B cell (primary cell): ENCODE measurements at regions not wholly inside any gene's neighbourhood (a gene's known extent, or its start where the extent isn't known, plus 50 kb on each side); places are given as distances from the start of the nearest gene placed in this dataset.

ENCODE experiments used
- ATAC-seq: fragments of 200-7000 bp; cut with Tn5 transposase; one replicate; pipeline ENCODE4 v1.10.0; 2021; ENCODE audit warnings: low read depth, mild to moderate bottlenecking, moderate number of reproducible peaks, moderate library complexity
- CTCF ChIA-PET: fragments of 350-600 bp; sonication (Branson Sonifier 250); formaldehyde crosslinking; loops from one replicate; lab custom pipeline; 2021; ENCODE audit warnings: antibody characterized with exemption, inconsistent platforms; lab: Charles Lee
- POLR2A ChIA-PET: fragments of 350-600 bp; sonication (Branson Sonifier 250); formaldehyde crosslinking; loops from one replicate; lab custom pipeline; 2021; ENCODE audit warnings: antibody characterized with exemption; lab: Charles Lee
- DNase-seq: peaks from one replicate; pipeline ENCODE4 v3.0.0; 2013
- H2AFZ ChIP-seq: 2 replicates; pipeline ENCODE4 v1.6.1; 2012; ENCODE audit warnings: mild to moderate bottlenecking, low read depth, low read length; ENCODE audit not compliant: insufficient read depth, poor library complexity, severe bottlenecking
- H3K27ac ChIP-seq, 2 donors: 1 replicate in 1 of 2; 2 replicates in 1 of 2; pipeline ENCODE4 v1.5.1; 2012 to 2013; ENCODE audit warnings: low read length in 2 of 2, mild to moderate bottlenecking in 2 of 2, moderate library complexity in 1 of 2
- H3K27me3 ChIP-seq, 4 experiments: fragments of 200-600 bp in 1 of 4; sonication (generic) in 1 of 4; replicated peaks in 1 of 4; 1 replicate in 2 of 4; 2 replicates in 2 of 4; pipeline versions ENCODE4 v1.6.1 to v1.7.0; 2013 to 2016; ENCODE audit warnings: low read length in 3 of 4, mild to moderate bottlenecking in 2 of 4, mixed read lengths in 1 of 4, moderate library complexity in 1 of 4; ENCODE audit not compliant: insufficient read depth in 4 of 4, control insufficient read depth in 3 of 4; ENCODE audit errors: control extremely low read depth in 1 of 4
- H3K36me3 ChIP-seq, 2 experiments: replicated peaks in 1 of 2; 1 replicate in 1 of 2; 2 replicates in 1 of 2; pipeline versions ENCODE4 v1.6.1 to v1.7.1; 2013; ENCODE audit warnings: low read length in 1 of 2; ENCODE audit not compliant: insufficient read depth in 2 of 2, control insufficient read depth in 1 of 2; ENCODE audit errors: control extremely low read depth in 1 of 2, extremely low read depth in 1 of 2
- H3K4me1 ChIP-seq, 2 donors: fragments of 200-600 bp in 1 of 2; sonication (generic) in 1 of 2; 1 replicate in 1 of 2; 2 replicates in 1 of 2; pipeline versions ENCODE4 v1.5.1 to v1.6.1; 2013 to 2017; ENCODE audit warnings: low read length in 2 of 2; ENCODE audit not compliant: control insufficient read depth in 2 of 2, insufficient read depth in 2 of 2
- H3K4me2 ChIP-seq: replicated peaks from 2 replicates; pipeline ENCODE3; 2012; ENCODE audit warnings: mild to moderate bottlenecking, low read depth, low read length; ENCODE audit not compliant: poor library complexity, severe bottlenecking
- H3K4me3 ChIP-seq, 5 experiments: fragments of 200-600 bp in 1 of 5; sonication (generic) in 1 of 5; 1 replicate in 3 of 5; 2 replicates in 2 of 5; pipeline versions ENCODE4 v1.5.1 to v1.7.0; 2011 to 2016; ENCODE audit warnings: low read length in 4 of 5, mild to moderate bottlenecking in 4 of 5, low read depth in 2 of 5, control low read depth in 1 of 5, moderate library complexity in 1 of 5; ENCODE audit not compliant: insufficient read depth in 1 of 5; ENCODE audit errors: control extremely low read depth in 1 of 5, extremely low read depth in 1 of 5
- H3K79me2 ChIP-seq: fragments of 200-600 bp; sonication (generic); one replicate; pipeline ENCODE4 v1.6.0; 2016; ENCODE audit warnings: low read length; ENCODE audit not compliant: control insufficient read depth, insufficient read depth
- H3K9ac ChIP-seq: fragments of 200-600 bp; sonication (generic); 2 replicates; pipeline ENCODE4 v1.6.1; 2017; ENCODE audit warnings: mild to moderate bottlenecking, low read length, moderate library complexity
- H3K9me3 ChIP-seq, 3 donors: one replicate each; pipeline versions ENCODE4 v1.6.1 to v1.7.1; 2013; ENCODE audit warnings: low read length in 2 of 3; ENCODE audit not compliant: control insufficient read depth in 2 of 3, insufficient read depth in 1 of 3; ENCODE audit errors: control extremely low read depth in 1 of 3
- H4K20me1 ChIP-seq: 2 replicates; pipeline ENCODE4 v1.6.0; 2012; ENCODE audit warnings: mild to moderate bottlenecking, low read length; ENCODE audit not compliant: insufficient read depth, control insufficient read depth, poor library complexity, severe bottlenecking
- H3K27ac Mint-ChIP-seq: one replicate; pipeline ENCODE4 v1.8.0; 2021; ENCODE audit warnings: mixed read lengths
- H3K27me3 Mint-ChIP-seq: one replicate; pipeline ENCODE4 v1.8.0; 2021; ENCODE audit warnings: mixed read lengths
- H3K4me1 Mint-ChIP-seq: one replicate; pipeline ENCODE4 v1.8.0; 2021; ENCODE audit warnings: mixed read lengths
- H3K4me3 Mint-ChIP-seq: one replicate; pipeline ENCODE4 v1.8.0; 2021; ENCODE audit warnings: mixed read lengths
- H3K9me3 Mint-ChIP-seq: one replicate; pipeline ENCODE4 v1.8.0; 2022; ENCODE audit warnings: mixed read lengths; ENCODE audit not compliant: insufficient read depth
- EZH2 ChIP-seq: IDR thresholded peaks from 2 replicates; pipeline ENCODE4 v1.6.1; 2012; ENCODE audit warnings: borderline replicate concordance, low read depth, mild to moderate bottlenecking, moderate library complexity, low read length; ENCODE audit not compliant: insufficient read depth, poor library complexity, severe bottlenecking
- WGBS: methylation state at CpG from one replicate; pipeline ENCODE4 v1.1.5; 2013; ENCODE audit warnings: missing lambda C conversion rate; ENCODE audit not compliant: insufficient coverage; 5-methylcytosine and 5-hydroxymethylcytosine counted together
- intact Hi-C: fragments of 100-400 bp; cut with micrococcal nuclease; formaldehyde crosslinking; loops from one replicate; pipeline ENCODE4 v1.10.0; 2022
- TF ChIP-seq, protein P1 (sequence below): fragments of 200-600 bp; IDR thresholded peaks from one replicate; pipeline ENCODE4 v1.8.0; 2022; ENCODE audit warnings: antibody characterized with exemption, mild to moderate bottlenecking

DNA sequence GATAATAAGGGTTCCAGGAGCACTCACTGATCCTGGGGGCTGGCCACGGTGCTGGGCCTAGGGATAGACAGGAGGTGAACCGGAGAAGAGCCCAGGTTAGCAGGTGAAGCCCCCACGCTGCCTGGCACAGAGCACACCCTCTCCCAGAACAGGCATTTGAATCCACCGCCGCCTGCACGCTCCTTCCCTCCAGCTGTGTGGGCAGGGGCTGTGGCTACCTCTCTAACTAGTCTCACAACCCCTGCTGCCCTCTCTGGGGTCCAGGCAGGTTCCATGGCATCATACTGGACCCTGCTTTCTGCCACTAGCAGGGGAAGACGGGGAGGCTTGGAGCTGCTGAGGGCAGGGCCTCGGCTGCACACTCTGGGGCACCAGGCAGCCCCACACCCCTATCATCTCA lies 358.0 kb downstream of the CTTN start:
- Histone ChIP-seq H3K4me2 (no peak overlapping the region), H3K9ac (no peak overlapping the region), H3K79me2 (no peaks in the 10 kb centered on the region), H2AFZ (no peak overlapping the region), H3K27ac (no peak overlapping the region), H3K4me3 (no peak overlapping the region), H3K27me3 (peaks cover 0 to 12% (median 2%) of the 10 kb centered on the region in 4 experiments), H3K4me1 (no peaks in the 10 kb centered on the region), H3K36me3 (no peaks in the 10 kb centered on the region), H4K20me1 (no peaks in the 10 kb centered on the region), H3K9me3 (peaks cover 0 to 33% (median 2%) of the 10 kb centered on the region in 3 donors)
- TF ChIP-seq, protein P1, sequence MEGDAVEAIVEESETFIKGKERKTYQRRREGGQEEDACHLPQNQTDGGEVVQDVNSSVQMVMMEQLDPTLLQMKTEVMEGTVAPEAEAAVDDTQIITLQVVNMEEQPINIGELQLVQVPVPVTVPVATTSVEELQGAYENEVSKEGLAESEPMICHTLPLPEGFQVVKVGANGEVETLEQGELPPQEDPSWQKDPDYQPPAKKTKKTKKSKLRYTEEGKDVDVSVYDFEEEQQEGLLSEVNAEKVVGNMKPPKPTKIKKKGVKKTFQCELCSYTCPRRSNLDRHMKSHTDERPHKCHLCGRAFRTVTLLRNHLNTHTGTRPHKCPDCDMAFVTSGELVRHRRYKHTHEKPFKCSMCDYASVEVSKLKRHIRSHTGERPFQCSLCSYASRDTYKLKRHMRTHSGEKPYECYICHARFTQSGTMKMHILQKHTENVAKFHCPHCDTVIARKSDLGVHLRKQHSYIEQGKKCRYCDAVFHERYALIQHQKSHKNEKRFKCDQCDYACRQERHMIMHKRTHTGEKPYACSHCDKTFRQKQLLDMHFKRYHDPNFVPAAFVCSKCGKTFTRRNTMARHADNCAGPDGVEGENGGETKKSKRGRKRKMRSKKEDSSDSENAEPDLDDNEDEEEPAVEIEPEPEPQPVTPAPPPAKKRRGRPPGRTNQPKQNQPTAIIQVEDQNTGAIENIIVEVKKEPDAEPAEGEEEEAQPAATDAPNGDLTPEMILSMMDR = no peak
- TF ChIP-seq EZH2 = no peak
- DNase-seq (no peak), ATAC-seq (no peak)
- Mint-ChIP-seq H3K4me1 (no peaks in the 10 kb centered on the region), H3K27ac (no peak overlapping the region), H3K27me3 (peaks cover 10% of the 10 kb centered on the region), H3K9me3 (no peaks in the 10 kb centered on the region), H3K4me3 (no peak overlapping the region)
- intact Hi-C loops = no loop called here
- CTCF ChIA-PET = interaction anchor here (1.4 kb wide), 1 partner anchor 10 kb away, joined by 3 read pairs; no protein-coding TSS in a partner anchor
- POLR2A ChIA-PET = no interaction called here
- 95% methylated on average over 8 of the region's 8 CpGs for WGBS

DNA sequence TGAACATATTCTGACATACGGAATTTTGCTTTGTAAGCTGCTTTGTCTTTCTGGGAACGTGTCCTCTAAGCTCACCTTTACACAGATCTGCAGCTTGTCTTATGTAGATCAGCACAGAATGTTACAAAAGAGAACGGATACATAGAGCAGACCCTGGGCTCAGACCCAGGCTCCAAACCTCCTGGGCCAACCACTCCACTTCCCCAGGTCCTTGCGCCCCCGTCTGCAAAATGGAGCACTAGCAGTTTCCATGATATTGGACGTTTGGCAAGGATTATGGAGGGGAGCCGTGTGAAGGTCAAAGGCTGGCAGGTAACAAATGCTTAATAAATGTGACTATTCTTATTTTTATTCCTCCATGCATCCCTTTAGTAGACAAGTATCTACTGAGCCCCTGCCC lies 358.4 kb downstream of the CTTN start:
- ChIA-PET POLR2A (no interaction called here), CTCF (interaction anchor here (1.4 to 1.7 kb wide), 2 partner anchors 9 to 10 kb away, joined by 3 to 4 read pairs; no protein-coding TSS in a partner anchor)
- intact Hi-C loops = no loop called here

More for the DNA sequence above, 358.4 kb downstream of the CTTN start:
- Mint-ChIP-seq H3K27ac (no peak overlapping the region), H3K9me3 (no peaks in the 10 kb centered on the region), H3K4me1 (no peaks in the 10 kb centered on the region), H3K4me3 (no peak overlapping the region), H3K27me3 (peaks cover 10% of the 10 kb centered on the region)
- Histone ChIP-seq H3K4me2 (no peak overlapping the region), H3K9ac (no peak overlapping the region), H3K79me2 (no peaks in the 10 kb centered on the region), H2AFZ (no peak overlapping the region), H3K27me3 (peaks cover 0 to 12% (median 2%) of the 10 kb centered on the region in 4 experiments), H3K4me3 (no peak overlapping the region), H4K20me1 (no peaks in the 10 kb centered on the region), H3K27ac (no peak overlapping the region), H3K9me3 (peaks cover 0 to 37% (median 0%) of the 10 kb centered on the region in 3 donors), H3K4me1 (no peaks in the 10 kb centered on the region), H3K36me3 (no peaks in the 10 kb centered on the region)
- TF ChIP-seq, protein P1 = no peak
- no peak for TF ChIP-seq EZH2
- no peak for DNase-seq
- WGBS = 91% methylated on average over 3 of the region's 7 CpGs
- no peak for ATAC-seq
